Stomach (tissue), 4 donors: ENCODE measurements at regions not wholly inside any gene's neighbourhood (a gene's known extent, or its start where the extent isn't known, plus 50 kb on each side); places are given as distances from the start of the nearest gene placed in this dataset.

Experiments used
- CTCF ChIP-seq, 7 experiments: fragments of 450-650 bp in 4 of 7; fragments of 200-600 bp in 3 of 7; sonication (generic) in 3 of 7; IDR thresholded peaks; one replicate each; pipeline ENCODE4 v1.5.1; 2016 to 2019; ENCODE audit warnings: antibody characterized with exemption in 7 of 7, control low read depth in 2 of 7, mild to moderate bottlenecking in 1 of 7
- POLR2A ChIP-seq, 4 donors: fragments of 450-650 bp; IDR thresholded peaks; one replicate each; pipeline ENCODE4 v1.6.1; 2016; ENCODE audit warnings: antibody characterized with exemption in 4 of 4, control low read depth in 2 of 4, mild to moderate bottlenecking in 1 of 4, moderate library complexity in 1 of 4
- POLR2AphosphoS5 ChIP-seq, 3 donors: sonication (generic); formaldehyde crosslinking; IDR thresholded peaks; one replicate each; pipeline ENCODE4 v1.6.1; 2016; ENCODE audit warnings: antibody characterized with exemption in 3 of 3

- no peak for TF ChIP-seq CTCF (IDR thresholded peaks at IDR 0.05)
- TF ChIP-seq POLR2A (IDR thresholded peaks at IDR 0.05), result no peak
- TF ChIP-seq POLR2AphosphoS5 (IDR thresholded peaks at IDR 0.05), result no peak
Measured at GRCh38 chr18:38415811-38416210, 850.2 kb upstream of the CELF4 start.
